ENCODE measurements at regions not wholly inside any gene's neighbourhood (a gene's known extent, or its start where the extent isn't known, plus 50 kb on each side); places are given as distances from the start of the nearest gene placed in this dataset.

- TF ChIP-seq CTCF (IDR thresholded peaks at IDR 0.05; ENCODE audit: low read depth, low read length) (no peak), EZH2phosphoT487 (IDR thresholded peaks at IDR 0.05; ENCODE audit: low read depth) (no peak)
Measured at GRCh38 chr12:58814036-58814435, 106.3 kb downstream of the LRIG3 start.
